Stimulated activated naive CD4-positive, alpha-beta T cell treated with Interleukin-2 at 50 U/mL for 16 hours (primary cell): ENCODE measurements at regions not wholly inside any gene's neighbourhood (a gene's known extent, or its start where the extent isn't known, plus 50 kb on each side); places are given as distances from the start of the nearest gene placed in this dataset.

Experiments
- DNase-seq: peaks from one replicate; lab custom pipeline; 2025; lab: John Stamatoyannopoulos, UW

DNA sequence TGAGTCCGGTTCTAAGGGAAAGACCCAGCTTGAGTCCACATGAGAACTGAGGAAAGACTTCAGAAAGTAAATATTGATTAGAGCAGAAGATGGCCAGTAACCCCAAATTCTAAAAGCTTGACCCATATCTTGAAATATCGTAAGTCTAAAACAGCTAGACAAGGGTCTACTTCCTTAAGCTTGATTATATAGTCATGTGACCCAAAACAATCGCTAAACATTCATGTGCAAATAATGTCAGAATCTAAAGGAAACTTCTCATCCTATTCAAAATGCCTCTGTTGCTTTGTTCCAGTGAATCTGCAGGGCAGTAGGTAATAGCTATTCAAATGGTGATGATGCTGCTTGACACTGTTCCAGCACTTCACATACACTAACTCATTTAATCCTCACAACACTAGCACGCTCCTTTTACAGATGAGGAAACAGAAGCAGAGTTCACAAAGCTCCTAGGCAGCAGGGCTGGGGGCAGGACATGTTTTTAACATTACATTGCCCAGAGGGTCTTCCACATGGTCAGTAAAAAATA lies 52.6 kb downstream of the TCF20 start:
- no peak for DNase-seq

DNA sequence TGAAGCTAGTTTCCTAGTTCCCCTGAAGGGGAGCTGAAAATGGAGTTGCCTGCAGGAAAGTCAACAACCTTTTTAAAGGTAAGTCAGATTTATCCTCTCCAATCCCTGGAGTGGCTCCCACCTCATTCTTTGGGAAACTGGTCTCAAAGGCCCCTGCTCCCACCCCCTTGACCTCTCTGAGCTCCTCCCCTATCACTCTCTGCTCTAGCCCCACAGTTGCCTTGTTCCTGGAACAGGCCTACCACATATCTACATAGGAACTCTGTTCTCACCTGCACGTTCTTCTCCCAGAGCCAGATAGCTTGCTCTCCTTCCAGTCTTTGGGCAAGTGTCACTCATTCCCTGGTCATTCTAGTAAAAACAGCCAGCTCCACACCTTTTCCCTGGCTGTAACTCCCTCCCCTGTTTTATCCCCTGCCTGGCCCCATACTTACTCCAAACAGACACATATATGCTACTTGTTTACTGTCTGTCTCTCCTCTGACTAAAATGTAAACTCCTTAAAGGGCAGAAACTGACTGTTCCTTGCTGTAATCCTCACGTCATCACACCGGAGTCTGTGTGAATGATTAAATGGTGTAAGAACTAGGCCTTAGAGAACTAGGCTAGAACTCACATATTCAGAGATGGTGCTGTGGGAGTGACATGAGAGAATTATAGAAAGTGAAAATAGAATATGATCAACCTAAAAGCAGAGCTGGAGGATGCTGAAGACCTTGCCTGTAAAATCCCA lies 53.3 kb downstream of the TCF20 start:
- peak; percentile 23 for DNase-seq

DNA sequence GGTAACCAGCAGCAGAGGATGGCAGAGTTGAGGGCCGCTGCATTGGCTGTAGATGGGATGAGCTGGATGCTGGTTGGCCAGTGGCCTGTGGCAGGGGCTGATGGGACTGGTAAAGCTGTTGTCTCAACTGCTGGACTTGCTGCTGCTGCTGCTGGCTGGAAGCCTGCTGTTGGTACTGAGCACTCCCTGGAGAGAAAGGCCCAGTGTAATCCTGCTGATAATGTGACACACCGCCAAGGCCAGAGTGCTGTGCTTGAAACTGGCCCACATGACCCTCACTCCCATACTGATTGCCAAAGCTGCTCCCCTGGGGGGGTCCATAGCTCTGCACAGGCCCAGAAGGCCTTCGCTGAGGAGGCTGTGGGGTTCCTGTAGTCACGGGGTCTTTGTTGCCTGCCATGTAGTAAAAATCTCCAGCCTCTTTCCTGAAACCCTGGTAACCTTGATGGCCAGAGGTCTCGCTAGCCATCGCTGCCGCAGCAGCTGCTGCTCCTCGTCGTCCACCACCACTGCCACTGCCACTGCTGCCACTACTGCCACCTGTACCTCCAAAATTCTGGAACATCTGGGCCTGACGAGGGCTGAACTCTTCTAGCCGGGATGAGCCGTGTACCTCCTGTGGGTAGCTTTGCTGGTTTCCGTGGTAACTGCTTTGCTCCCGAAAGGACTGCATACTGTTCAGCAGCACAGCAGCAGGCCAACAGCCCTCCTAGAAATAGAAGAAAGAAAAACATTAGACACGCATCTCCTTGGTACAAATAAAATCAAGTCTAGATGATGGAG lies 55.6 kb downstream of the TCF20 start:
- no peak for DNase-seq

DNA sequence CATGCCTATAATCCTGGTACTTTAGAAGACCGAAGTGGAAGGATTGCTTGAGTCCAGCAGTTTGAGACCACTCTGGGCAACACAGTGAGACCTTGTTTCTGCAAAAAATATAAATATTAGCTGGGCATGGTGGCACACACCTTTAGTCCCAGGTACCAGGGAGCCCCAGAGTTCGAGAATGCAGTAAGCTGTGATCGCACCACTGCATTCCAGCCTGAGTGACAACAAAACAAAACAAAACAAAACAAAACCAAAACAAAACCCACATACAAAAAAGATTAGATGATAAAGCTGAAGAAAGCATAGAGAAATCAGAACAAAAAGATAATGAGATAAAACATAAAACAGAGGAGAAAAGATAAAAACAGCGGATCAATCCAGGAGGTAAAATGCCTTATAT lies 62.1 kb downstream of the TCF20 start:
- no peak for DNase-seq

DNA sequence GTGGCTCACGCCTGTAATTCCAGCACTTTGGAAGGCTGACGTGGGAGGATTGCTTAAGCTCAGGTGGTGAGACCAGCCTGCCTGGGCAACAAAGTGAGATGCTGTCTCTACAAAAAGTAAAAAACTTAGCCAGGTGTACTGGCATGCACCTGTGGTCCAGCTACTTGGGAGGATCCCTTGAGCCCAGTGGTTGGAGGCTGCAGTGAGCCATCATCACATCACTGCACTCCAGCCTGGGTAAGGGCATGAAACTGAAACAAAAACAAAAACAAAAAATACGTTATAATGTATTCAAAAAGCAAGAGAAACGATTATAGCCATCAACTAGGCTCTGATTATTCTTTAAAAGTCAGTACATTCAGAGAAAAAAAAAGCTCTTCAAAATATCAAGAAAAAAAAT lies 62.5 kb downstream of the TCF20 start:
- DNase-seq: no peak

DNA sequence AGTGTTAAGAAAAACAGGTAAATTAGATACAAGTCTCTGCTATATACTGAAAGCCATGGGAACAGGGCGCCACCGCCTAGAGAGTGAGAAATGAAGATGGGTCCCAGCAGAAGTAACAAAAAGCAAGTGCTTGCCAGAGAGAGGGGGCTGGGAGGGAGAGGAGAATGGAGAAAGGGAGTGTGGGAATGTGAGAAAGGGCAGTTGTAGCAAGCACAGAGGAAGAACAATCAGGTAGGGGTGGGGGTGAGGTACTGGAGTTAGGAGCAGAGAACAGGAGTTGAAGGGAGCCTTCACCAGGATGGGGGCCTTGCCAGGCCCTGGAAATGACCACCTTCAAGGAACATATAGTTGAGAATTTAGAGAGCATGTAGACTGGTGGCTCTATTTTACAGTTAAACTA lies 66.8 kb downstream of the TCF20 start:
- no peak for DNase-seq

DNA sequence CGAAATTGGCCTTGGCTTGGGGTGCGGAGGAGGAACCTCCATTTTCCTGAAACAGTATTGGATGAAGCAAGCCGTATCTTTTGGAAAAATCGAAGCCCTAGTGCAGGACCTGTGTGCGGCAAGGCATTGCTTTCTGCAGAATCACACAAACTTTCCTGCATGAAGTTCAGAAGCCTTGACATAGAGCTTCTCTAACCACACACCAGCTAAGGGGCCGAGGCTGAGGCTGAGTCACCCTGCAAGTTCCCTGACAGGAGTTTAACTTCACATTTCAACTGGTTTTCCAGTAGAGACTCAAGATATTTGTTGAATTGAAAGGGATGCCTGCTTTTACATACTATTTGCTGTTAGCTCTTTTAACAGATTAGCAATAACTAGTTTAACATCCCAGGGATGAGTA lies 67.8 kb downstream of the TCF20 start:
- DNase-seq: peak; percentile 47

DNA sequence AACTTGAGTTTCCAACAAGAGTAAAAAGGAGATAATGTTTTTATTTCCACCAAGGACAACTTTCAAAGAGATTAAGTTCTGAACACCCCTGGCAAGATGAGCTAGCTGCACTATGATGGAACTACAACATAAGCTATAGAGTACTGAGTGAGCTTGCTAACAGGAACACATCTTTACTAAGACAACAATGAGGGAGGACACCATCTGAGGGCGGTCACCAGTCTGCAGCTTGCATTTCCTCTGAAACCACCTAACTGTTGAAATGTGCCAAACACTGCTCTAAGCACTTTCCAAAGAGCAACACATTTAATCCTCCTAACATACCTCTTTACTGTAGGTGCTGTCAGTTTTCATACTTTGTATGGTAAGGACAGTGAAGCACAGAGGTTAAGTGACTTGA lies 68.4 kb downstream of the TCF20 start:
- DNase-seq: no peak

DNA sequence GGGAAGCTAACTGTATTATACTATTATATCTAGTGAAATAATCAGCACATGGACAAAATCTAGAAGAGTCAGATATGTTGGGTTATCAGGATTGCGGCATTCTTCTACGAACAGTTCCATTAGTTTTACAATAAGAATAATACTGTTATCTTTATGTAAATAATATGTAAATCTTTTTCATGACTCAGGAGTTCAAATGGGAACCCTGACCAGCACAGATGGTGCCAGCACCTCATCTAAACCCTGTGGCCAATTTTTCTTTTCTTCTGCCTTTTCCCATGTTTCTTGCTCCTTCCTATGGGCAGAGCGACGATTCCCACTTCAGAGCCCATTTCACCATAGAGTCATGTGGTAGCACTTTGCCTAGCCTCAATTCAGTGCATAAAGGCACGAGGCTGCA lies 68.4 kb upstream of the CYP2D6 start:
- no peak for DNase-seq

DNA sequence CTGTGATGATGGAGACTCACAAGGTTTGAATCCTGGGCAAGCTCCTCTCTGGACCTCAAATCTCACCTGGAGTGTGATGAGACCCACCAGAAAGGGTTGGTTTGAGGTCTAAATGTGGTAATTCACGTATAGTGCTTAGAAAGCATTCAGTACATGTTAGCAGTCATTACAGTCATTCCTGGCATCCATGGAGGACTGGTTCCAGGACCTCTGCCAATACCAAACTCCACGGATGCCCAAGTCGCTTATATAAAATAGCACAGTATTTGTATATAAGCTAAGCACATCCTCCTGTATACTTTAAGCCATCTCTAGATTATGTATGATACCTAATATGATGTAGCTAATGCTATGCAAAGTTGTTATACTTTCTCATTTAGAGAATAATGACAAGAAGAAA lies 67.6 kb upstream of the CYP2D6 start:
- no peak for DNase-seq

DNA sequence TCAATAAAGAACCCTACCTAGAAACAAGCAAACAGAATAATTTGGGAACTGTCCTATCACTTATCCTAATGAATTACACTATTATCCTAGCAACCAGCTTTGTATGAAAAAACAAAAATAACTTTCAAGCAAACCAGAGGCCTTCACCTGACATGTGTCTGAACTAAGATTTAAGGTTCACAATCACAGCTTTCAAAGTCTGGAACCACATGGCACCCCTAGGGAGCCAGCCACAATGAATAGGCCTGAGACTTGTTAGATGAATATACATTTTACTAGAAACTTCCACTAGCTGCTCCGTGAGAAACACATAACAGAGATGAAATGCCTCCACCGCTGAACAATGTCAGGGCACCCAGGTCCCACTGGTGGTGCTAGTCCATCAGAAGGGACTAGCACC lies 65.8 kb upstream of the CYP2D6 start:
- no peak for DNase-seq

DNA sequence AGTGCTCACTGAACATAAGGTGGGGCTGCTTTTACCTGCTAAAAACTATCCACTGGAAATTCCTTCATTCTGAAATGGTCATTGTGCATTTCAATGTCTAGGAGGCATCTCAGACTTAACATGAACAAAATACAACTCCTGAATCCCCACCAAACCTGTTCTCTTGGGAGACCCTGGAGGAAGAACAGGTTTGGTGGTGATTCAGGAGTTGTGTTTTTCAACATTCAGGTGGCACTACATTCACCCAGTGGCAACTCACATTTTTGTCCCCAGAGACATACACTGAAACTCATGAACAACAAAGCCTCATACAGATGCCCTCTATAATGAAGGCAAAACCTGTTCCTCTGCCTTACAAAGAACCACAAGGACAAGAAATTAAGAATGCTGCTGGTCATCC lies 64.3 kb upstream of the CYP2D6 start:
- DNase-seq: no peak

DNA sequence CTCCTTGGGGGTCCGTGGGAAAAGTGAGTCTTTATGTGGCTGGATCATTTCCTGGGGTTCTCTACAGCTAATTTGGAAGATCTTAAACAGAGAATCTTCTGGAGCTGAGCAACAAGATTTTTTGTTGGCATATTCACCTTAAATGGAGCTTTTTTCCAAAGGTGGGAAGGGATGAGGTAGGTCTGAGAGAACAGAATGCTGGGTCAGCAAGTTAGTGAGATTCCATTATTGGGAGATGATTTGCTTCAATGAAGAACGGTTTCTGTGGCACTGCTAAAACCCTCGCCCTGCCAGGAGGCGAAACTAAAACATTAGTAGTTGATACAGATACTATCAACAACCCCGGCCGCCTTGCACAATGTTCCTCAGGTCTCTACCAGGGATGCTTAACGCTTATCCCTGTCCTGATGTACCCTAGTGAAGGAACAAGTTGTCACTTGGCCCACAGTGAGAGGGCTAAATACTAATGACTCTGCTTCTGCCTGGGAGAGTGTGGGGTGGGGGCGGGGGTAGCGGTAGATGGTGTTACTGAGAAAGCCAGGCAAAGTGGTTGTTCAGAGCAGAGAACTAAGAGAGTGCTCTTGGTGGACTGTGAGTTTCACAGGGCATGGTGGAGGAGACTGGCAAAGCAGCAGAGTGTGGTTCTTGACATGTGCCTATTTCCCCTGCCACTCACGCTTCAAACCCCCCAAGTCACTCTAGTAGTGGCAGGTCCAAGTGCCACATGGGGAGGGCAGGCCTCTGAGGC lies 63.7 kb upstream of the CYP2D6 start:
- DNase-seq: no peak

DNA sequence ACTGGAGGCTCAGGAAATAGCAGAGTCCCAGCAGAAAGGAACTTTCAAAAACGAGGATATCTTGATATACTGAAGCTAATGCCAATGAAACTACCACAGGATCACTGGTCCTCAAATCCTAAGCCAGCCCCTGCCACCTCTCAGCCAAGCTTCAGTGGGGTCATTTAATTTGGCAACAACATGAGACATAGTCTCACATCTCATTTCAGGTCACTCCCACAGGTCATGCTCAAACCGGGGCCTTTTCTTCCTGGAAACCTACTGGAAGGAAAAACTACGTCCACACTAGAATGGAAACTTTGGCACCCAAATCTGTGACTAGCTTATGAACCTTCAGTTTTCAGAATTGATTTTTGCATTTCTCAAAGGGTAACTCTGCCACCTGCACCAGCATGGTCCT lies 61.9 kb upstream of the CYP2D6 start:
- no peak for DNase-seq

DNA sequence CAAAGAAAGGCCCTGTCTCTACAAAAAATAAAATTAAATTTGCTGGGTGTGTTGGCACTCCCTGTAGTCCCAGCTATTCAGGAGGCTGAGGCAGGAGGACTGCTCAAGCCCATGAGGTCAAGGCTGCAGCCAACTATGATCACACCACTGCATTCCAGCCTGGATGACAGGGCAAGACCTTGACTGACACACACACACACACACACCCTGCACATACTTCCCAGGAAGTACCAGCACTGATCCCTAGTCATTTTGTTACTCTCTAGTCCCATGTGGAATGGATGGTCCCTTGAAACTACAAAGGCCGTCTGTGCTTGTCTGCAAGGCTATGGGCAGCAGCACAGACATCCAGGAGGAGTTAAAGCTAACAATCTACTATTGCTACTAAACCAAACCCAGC lies 59.7 kb upstream of the CYP2D6 start:
- DNase-seq: no peak

DNA sequence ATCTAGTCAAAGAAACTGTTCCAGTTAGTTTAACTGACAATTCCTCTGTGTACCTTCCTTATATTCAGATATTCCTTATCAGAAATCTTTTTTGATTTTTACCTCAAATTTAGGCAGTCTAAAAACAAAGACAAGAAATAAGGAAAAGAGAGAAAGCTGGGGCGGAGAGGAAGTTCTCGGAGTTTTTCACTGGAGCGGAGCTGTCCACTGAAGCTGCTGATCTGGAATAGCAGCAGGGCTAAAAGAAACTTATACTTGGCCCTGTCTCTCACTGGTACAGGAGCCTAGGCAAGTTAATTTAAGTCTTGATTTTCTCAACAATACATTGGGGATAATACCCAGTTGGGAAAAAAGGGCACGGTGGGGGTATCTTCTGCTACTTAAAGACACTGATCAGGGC lies 59.2 kb upstream of the CYP2D6 start:
- no peak for DNase-seq

DNA sequence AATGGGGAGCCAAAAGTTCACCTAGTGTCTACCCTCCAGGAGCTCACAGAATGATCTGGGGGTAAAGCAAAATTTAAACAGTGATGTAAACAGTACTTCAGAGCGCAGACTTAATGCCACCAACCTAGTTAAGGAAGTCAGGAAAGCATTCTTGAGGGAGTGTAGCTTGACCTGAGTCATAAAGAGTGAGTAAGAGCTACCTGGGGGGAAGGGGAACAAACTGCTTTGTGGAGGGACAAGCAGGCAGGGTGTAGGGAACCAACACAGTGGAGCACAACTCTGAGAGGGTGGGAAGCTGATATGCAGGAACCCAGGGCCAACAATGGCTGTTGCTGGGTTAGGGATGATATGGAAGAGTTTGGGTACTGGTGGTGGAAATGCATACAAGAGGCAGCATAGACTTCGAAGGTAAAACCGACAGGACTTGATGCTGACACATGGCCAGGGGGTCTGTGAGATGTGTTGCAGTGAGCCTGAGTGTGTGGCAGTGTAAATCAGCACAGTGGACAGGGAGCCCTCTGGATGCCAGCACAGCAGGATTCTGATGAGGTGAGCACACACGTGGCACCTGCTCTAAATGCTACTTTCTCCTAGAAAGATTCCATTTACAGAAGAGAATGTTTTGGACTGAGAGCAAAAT lies 58.3 kb upstream of the CYP2D6 start:
- DNase-seq: no peak

DNA sequence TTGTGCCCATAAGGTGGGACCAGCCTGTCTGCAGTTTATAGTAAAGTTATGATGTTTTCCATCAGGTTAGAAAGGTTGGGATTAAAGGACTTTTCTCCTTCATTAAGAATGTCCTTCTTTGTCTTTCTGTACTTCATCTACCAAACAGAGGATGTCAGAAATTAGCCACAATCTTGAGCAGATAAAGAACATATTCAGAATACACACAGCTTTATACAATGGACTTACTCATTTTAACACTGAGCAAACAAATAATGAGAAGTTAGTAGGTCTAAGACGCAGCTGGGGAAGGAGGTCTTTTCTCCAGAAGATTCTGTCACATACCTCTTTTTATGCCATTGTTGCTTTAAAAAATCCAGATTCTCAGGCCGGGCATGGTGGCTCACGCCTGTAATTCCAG lies 57.0 kb upstream of the CYP2D6 start:
- DNase-seq: no peak

DNA sequence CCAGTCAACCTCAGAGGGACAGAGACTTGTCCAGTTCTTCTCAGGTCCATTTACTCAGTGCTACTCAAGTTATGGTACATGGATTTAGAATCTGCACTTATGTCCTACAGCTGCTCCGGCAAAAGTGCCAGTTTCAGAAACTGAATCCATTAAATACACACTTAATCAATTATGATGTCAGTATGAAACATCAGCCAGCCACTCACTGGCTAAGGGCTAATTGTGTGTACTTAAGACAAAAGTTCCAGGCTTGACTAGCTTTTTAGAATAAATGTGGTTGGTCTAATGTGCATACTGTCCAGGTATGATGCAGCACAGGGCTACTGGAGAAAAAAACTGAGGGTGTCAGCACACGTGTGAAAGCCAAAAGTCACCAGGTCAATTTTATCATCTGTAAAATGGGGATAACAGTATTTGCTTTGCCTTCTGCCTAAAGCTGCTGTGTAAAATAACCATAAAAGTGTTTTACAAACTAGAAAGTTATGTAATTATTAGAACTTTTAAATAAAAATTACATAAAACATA lies 55.4 kb upstream of the CYP2D6 start:
- no peak for DNase-seq

DNA sequence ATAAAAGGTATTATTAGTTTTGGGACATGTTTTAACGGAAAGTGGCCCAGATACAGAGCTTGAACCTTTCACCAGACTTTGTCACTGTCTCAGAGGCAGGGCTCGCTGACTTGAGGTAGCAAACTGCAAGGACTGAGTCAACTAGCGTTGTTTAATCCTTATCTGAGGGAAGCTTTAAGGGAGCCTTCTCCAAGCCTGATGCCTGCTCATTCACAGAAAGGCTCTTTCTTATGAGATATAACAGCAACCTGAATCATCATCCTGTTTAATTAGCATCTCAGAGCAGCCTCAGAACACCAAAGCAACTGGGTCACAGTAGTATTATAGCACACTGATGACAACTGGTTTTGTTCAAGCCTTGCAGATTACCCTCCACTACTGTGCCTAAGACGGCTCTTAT lies 54.2 kb upstream of the CYP2D6 start:
- no peak for DNase-seq

DNA sequence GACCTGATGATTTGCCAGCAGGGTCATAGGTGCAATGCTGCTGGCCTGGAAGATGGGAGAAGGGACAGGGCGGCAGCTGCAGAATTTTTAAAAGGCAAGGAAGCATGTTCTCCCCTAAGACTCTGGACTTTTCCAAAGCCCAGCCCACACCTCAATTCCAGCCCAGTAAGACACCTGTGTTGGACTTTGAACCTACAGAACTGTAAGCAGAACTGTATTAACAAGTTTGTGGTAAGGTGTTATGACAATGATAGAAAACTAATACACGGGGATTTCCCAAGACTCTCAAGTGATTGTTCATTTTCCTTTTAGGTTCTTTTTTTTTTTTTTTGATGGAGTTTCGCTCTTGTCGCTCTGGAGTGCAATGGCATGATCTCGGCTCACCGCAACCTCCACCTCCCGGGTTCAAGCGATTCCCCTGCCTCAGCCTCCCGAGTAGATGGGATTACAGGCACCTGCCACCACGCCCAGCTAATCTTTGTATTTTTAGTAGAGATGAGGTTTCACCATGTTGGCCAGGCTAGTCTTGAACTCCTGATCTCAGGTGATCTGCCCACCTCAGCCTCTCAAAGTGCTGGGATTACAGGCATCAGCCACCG lies 53.0 kb upstream of the CYP2D6 start:
- DNase-seq: peak; percentile 18
